RWPE1 (cell line): ENCODE measurements at regions not wholly inside any gene's neighbourhood (a gene's known extent, or its start where the extent isn't known, plus 50 kb on each side); places are given as distances from the start of the nearest gene placed in this dataset.

Source experiments
- CTCF ChIA-PET: fragments of 350-600 bp; sonication (Branson Sonifier 250); formaldehyde crosslinking; extraction: SDS; loops from one replicate; lab custom pipeline; 2021; lab: Yijun Ruan, JAX
- POLR2A ChIA-PET: fragments of 400-600 bp; formaldehyde crosslinking; extraction: SDS; loops from one replicate; lab custom pipeline; 2020; ENCODE audit warnings: antibody characterized with exemption; ENCODE audit not compliant: low non-redundant PET; lab: Yijun Ruan, JAX
- DNase-seq: peaks from one replicate; pipeline ENCODE4 v3.0.0; 2012; ENCODE audit warnings: low spot score
- H3K27ac ChIP-seq: fragments of 450-650 bp; 2 replicates; pipeline ENCODE4 v1.5.1; 2017
- TF ChIP-seq, protein P1 (sequence below): fragments of 450-650 bp; conservative IDR thresholded peaks from 2 replicates; pipeline ENCODE4 v1.5.1; 2017; ENCODE audit warnings: low read depth, mild to moderate bottlenecking

DNA sequence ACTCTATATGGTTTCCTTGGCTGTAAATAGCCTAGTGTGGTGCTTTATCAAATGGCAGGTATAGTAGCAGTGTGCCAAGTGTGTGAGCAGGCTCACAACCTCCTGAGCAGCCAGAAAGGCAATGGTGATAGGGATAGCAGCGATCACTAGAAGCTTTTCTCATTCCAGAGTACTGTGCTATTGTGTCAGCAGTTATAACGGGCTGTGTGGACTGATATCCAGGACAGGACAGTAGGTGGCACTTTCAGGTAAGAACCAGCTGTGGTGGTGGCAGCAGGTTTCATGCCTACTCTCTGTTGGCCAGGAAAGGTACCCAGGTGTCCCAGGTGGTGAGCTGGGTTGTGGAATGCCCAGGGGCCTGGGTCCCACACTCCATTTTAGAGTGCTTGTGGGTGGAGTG, 448.8 kb upstream of the BTBD3 start:
- CTCF ChIA-PET, result no interaction called here
- TF ChIP-seq, protein P1, sequence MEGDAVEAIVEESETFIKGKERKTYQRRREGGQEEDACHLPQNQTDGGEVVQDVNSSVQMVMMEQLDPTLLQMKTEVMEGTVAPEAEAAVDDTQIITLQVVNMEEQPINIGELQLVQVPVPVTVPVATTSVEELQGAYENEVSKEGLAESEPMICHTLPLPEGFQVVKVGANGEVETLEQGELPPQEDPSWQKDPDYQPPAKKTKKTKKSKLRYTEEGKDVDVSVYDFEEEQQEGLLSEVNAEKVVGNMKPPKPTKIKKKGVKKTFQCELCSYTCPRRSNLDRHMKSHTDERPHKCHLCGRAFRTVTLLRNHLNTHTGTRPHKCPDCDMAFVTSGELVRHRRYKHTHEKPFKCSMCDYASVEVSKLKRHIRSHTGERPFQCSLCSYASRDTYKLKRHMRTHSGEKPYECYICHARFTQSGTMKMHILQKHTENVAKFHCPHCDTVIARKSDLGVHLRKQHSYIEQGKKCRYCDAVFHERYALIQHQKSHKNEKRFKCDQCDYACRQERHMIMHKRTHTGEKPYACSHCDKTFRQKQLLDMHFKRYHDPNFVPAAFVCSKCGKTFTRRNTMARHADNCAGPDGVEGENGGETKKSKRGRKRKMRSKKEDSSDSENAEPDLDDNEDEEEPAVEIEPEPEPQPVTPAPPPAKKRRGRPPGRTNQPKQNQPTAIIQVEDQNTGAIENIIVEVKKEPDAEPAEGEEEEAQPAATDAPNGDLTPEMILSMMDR, result no peak
- H3K27ac ChIP-seq, result no peak overlapping the region
- POLR2A ChIA-PET, result no interaction called here
- no peak for DNase-seq

DNA sequence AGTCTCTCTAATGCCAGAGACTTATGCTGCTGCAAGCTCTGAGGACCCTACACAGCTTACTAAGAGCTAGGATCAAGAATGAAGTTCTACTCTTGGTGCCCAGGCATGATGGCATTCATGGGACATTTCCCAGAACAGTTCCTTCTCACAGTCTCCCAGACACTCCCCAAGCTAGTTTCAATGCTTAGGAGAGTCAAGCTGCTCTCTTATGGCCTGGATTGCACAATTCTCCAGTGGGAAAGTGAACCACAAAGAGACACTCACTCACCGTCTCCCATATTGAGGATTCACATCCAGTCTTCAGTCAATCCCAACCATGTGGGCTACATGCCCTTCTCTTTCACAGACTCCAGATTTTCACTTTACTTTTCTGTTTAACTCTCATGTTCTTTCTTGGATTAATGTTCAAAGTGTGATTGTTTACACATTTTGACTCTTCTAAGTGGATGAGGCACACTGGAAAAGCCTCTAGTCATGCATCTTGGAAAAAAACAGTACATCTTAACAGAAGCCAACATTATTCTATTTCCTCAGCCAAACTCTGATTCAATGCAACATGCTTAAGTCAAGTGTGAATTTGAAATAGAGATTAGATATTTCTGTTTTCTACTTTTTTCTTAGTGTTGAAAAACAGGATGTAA, 447.8 kb upstream of the BTBD3 start:
- POLR2A ChIA-PET, result no interaction called here
- no peak for DNase-seq
- CTCF ChIA-PET, result no interaction called here
- TF ChIP-seq, protein P1, result no peak
- H3K27ac ChIP-seq, result no peak overlapping the region

- CTCF ChIA-PET, result no interaction called here
- DNase-seq, result no peak
- H3K27ac ChIP-seq, result no peak overlapping the region
- TF ChIP-seq, protein P1, result no peak
- POLR2A ChIA-PET, result no interaction called here
Observed at GRCh38 chr20:11473983-11474382, 443.7 kb upstream of the BTBD3 start.

DNA sequence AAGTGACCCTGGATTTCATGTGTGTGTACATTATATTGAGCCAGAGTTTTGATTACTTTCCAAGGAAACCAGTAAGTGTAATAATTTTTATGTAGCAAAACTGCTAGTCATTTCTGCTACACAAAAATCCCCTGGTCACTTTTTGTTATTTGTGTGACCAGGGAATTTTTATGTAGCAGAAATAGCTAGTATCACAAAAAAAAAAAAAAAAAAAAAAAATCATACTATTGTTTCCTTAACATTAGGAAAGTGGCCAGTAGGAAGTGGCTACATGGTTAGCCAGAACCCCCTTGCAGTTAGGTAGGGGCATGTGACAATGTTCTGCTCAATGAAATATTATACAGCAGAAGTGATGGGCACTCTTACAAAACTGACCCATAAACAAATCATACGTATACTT, 434.0 kb upstream of the BTBD3 start:
- CTCF ChIA-PET, result interaction anchor here (1.0 kb wide), 1 partner anchor 52 kb away, joined by 3 read pairs; no protein-coding TSS in a partner anchor
- POLR2A ChIA-PET, result no interaction called here
- no peak overlapping the region for H3K27ac ChIP-seq
- TF ChIP-seq, protein P1, result no peak
- DNase-seq, result no peak

GRCh38 chr20:11484479-11484878, 433.2 kb upstream of the BTBD3 start:
- H3K27ac ChIP-seq, result no peak overlapping the region
- TF ChIP-seq, protein P1, result no peak
- no peak for DNase-seq
- ChIA-PET CTCF (interaction anchor here (0.6 to 1.0 kb wide), 2 partner anchors 52 to 82 kb away, joined by 3 read pairs; no protein-coding TSS in a partner anchor), POLR2A (no interaction called here)

- CTCF ChIA-PET, result no interaction called here
- no peak for DNase-seq
- TF ChIP-seq, protein P1, result no peak
- no peak overlapping the region for H3K27ac ChIP-seq
- POLR2A ChIA-PET, result no interaction called here
Observed at GRCh38 chr20:11492386-11492785, 425.3 kb upstream of the BTBD3 start.
